Panc1 (cell line): ENCODE measurements at regions not wholly inside any gene's neighbourhood (a gene's known extent, or its start where the extent isn't known, plus 50 kb on each side); places are given as distances from the start of the nearest gene placed in this dataset.

Experiments
- ATAC-seq: fragments of 200-7000 bp; cut with Tn5 transposase; 2 replicates; pipeline ENCODE4 v1.9.1; 2020; ENCODE audit warnings: mild to moderate bottlenecking, moderate library complexity
- BruUV-seq: library from RNA; stranded (reverse); fragments of 400-500 nt; replicated peaks from 2 replicates; lab custom pipeline; 2021; lab: Mats Ljungman, UMichigan
- CTCF ChIA-PET: fragments of 300-600 bp; sonication (Branson Sonifier 250); formaldehyde crosslinking; loops from one replicate; lab custom pipeline; 2022; ENCODE audit warnings: antibody characterized with exemption; lab: Charles Lee
- POLR2A ChIA-PET: fragments of 300-600 bp; sonication (Branson Sonifier 250); formaldehyde crosslinking; loops from one replicate; lab custom pipeline; 2022; ENCODE audit warnings: antibody characterized with exemption; lab: Charles Lee
- DNase-seq: peaks from one replicate; pipeline ENCODE4 v3.0.0-alpha.2; 2010; ENCODE audit warnings: low read depth, low spot score
- H3K27ac ChIP-seq: 2 replicates; pipeline ENCODE4 v1.5.1; 2011; ENCODE audit warnings: mild to moderate bottlenecking, low read length, inconsistent platforms
- H3K27me3 ChIP-seq: fragments of 200-500 bp; sonication (Bioruptor generic); 2 replicates; pipeline ENCODE4 v1.6.0; 2014; ENCODE audit warnings: low read length, inconsistent platforms; ENCODE audit not compliant: control insufficient read depth, insufficient read depth
- H3K36me3 ChIP-seq: fragments of 200-500 bp; sonication (Bioruptor generic); 2 replicates; pipeline ENCODE4 v1.5.1; 2014; ENCODE audit warnings: inconsistent platforms, mild to moderate bottlenecking, low read length, moderate library complexity; ENCODE audit not compliant: control insufficient read depth, insufficient read depth
- H3K4me1 ChIP-seq: 2 replicates; pipeline ENCODE4 v1.5.1; 2011; ENCODE audit warnings: inconsistent platforms, mild to moderate bottlenecking, low read length, moderate library complexity; ENCODE audit not compliant: control insufficient read depth, insufficient read depth
- H3K4me3 ChIP-seq, 2 experiments: 2 replicates each; pipeline ENCODE4 v1.5.1; 2011 to 2012; ENCODE audit warnings: low read depth in 2 of 2, low read length in 2 of 2, mild to moderate bottlenecking in 2 of 2, inconsistent platforms in 1 of 2, moderate library complexity in 1 of 2
- H3K9me3 ChIP-seq: fragments of 200-500 bp; sonication (Bioruptor generic); 2 replicates; pipeline ENCODE4 v1.5.1; 2014; ENCODE audit warnings: low read depth, mild to moderate bottlenecking, inconsistent platforms, low read length, moderate library complexity; ENCODE audit not compliant: control insufficient read depth, insufficient read depth
- POLR2AphosphoS5 ChIP-seq: IDR thresholded peaks from 2 replicates; pipeline ENCODE4 v1.6.1; 2012; ENCODE audit warnings: mild to moderate bottlenecking, low read depth, low read length, moderate library complexity
- SIN3A ChIP-seq: IDR thresholded peaks from 2 replicates; pipeline ENCODE4 v1.6.1; 2012; ENCODE audit warnings: low read depth, mild to moderate bottlenecking, low read length, moderate library complexity, borderline replicate concordance; ENCODE audit not compliant: insufficient read depth
- TCF7L2 ChIP-seq: IDR thresholded peaks from 2 replicates; pipeline ENCODE4 v1.6.1; 2011; ENCODE audit warnings: mild to moderate bottlenecking, low read depth, low read length, inconsistent platforms
- in situ Hi-C: cut with HindIII; loops from 2 replicates; pipeline ENCODE4 v1.10.0; 2016; ENCODE audit warnings: low sequenced_read_pairs, low pct_unique_long_range_greater_than_20kb
- intact Hi-C: fragments of 100-400 bp; cut with micrococcal nuclease; formaldehyde crosslinking; loops from one replicate; pipeline ENCODE4 v1.10.0; 2022; ENCODE audit not compliant: unreplicated experiment
- TF ChIP-seq, protein P1 (sequence below): fragments of 450-650 bp; IDR thresholded peaks from 2 replicates; pipeline ENCODE4 v1.5.1; 2017; ENCODE audit warnings: mild to moderate bottlenecking
- TF ChIP-seq, protein P2 (sequence below), 2 experiments: IDR thresholded peaks; 2 replicates each; pipeline ENCODE4 v1.6.1; 2011 to 2012; ENCODE audit warnings: low read depth in 2 of 2, control low read depth in 1 of 2, low read length in 1 of 2, mild to moderate bottlenecking in 1 of 2, moderate library complexity in 1 of 2; ENCODE audit not compliant: insufficient read depth in 1 of 2

DNA sequence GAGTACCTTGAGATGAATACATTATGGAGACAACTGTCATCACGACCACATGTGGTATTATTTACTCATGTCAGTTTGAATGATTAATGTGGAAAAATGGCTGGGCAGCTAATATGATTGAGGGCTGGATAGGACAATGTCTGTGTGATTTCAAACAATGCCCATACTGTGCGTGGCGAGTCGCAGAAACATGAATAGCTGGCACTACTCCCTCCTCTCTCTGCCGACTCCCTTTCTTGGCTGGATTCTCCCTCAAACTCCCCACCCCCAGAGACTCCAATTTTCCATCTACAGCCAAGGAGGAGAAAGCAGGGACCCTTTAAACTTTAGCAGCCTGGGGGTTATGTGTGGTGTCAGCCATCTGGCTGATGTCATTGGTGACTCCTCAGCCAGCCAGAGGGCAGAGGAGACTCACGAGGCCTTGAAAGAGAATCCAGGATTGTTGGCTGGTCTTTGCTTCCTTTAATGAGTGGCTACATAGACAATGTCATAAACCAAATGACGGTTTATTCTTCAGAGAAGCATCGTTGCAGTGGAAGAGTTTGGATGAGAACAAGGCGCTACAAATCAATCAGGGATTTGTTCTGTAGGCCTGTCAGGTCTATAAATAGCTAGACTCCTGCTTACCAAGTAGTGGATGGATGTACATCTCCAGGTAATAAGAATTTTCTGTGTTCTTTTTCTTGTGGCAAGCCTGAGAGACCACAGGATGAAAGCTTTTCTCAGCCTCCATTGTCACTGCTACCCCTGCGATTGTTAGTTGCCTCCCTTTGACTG is 165.6 kb downstream of the DLEU7 start:
- no peak for TF ChIP-seq SIN3A
- TF ChIP-seq, protein P1, sequence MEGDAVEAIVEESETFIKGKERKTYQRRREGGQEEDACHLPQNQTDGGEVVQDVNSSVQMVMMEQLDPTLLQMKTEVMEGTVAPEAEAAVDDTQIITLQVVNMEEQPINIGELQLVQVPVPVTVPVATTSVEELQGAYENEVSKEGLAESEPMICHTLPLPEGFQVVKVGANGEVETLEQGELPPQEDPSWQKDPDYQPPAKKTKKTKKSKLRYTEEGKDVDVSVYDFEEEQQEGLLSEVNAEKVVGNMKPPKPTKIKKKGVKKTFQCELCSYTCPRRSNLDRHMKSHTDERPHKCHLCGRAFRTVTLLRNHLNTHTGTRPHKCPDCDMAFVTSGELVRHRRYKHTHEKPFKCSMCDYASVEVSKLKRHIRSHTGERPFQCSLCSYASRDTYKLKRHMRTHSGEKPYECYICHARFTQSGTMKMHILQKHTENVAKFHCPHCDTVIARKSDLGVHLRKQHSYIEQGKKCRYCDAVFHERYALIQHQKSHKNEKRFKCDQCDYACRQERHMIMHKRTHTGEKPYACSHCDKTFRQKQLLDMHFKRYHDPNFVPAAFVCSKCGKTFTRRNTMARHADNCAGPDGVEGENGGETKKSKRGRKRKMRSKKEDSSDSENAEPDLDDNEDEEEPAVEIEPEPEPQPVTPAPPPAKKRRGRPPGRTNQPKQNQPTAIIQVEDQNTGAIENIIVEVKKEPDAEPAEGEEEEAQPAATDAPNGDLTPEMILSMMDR = no peak
- H3K27me3 ChIP-seq = no peaks in the 10 kb centered on the region
- no peaks in the 10 kb centered on the region for H3K9me3 ChIP-seq
- BruUV-seq = no TSS peak
- ChIA-PET CTCF (no interaction called here), POLR2A (no interaction called here)
- no peak overlapping the region for H3K4me3 ChIP-seq
- in situ Hi-C loops = no loop called here
- no peaks in the 10 kb centered on the region for H3K4me1 ChIP-seq
- intact Hi-C loops = no loop called here
- no peaks in the 10 kb centered on the region for H3K36me3 ChIP-seq
- ATAC-seq (no peak), DNase-seq (no peak)
- no peak overlapping the region for H3K27ac ChIP-seq

DNA sequence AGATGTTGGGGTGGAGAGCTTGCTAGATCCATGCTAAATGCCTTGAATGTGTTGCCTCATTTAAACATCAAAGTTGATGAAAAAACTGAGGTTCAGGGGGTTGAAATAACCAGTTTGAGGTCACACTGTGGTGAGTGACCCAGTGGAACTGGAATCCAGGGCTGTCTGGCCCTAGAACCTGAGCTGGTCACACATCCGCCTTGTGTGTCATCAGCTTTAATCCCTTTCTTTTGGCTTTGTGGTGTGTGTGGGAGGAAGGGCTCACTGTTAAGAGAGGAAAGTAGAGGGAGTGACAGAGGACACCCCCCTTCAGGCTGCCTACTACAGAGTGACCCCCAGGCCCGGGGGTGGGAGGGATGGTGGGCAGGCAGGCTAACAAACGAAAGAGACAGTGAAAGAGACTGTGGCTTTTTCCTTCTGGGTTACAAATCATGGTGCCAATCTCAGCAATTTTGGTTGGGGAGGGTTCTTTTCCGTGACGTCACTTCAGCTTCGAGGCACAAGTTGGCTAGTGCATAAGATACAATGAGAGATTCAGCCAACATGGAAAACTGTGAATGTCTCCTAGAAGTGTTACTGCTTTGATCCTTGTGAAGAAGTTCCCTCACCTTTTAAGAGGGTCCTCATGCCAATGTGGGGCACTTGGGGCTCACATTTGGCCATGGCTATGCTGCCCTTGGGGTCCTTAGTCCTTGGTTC is 164.9 kb downstream of the DLEU7 start:
- Histone ChIP-seq H3K9me3 (no peaks in the 10 kb centered on the region), H3K36me3 (no peaks in the 10 kb centered on the region), H3K27ac (no peak overlapping the region), H3K27me3 (no peaks in the 10 kb centered on the region), H3K4me1 (no peaks in the 10 kb centered on the region), H3K4me3 (no peak overlapping the region)
- CTCF ChIA-PET = no interaction called here
- intact Hi-C loops (no loop called here), in situ Hi-C loops (no loop called here)
- TF ChIP-seq, protein P2, sequence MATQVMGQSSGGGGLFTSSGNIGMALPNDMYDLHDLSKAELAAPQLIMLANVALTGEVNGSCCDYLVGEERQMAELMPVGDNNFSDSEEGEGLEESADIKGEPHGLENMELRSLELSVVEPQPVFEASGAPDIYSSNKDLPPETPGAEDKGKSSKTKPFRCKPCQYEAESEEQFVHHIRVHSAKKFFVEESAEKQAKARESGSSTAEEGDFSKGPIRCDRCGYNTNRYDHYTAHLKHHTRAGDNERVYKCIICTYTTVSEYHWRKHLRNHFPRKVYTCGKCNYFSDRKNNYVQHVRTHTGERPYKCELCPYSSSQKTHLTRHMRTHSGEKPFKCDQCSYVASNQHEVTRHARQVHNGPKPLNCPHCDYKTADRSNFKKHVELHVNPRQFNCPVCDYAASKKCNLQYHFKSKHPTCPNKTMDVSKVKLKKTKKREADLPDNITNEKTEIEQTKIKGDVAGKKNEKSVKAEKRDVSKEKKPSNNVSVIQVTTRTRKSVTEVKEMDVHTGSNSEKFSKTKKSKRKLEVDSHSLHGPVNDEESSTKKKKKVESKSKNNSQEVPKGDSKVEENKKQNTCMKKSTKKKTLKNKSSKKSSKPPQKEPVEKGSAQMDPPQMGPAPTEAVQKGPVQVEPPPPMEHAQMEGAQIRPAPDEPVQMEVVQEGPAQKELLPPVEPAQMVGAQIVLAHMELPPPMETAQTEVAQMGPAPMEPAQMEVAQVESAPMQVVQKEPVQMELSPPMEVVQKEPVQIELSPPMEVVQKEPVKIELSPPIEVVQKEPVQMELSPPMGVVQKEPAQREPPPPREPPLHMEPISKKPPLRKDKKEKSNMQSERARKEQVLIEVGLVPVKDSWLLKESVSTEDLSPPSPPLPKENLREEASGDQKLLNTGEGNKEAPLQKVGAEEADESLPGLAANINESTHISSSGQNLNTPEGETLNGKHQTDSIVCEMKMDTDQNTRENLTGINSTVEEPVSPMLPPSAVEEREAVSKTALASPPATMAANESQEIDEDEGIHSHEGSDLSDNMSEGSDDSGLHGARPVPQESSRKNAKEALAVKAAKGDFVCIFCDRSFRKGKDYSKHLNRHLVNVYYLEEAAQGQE (IDR thresholded peaks at IDR 0.05; ENCODE audit: insufficient read depth in 1 of 2, low read depth in 2 of 2, low read length in 1 of 2) = no peak
- TF ChIP-seq SIN3A = no peak
- TF ChIP-seq, protein P1 = no peak
- TF ChIP-seq POLR2AphosphoS5 = no peak
- TF ChIP-seq TCF7L2 = no peak
- POLR2A ChIA-PET = no interaction called here
- DNase-seq (no peak), ATAC-seq (no peak)
- BruUV-seq = no TSS peak
